ENCODE measurements at regions not wholly inside any gene's neighbourhood (a gene's known extent, or its start where the extent isn't known, plus 50 kb on each side); places are given as distances from the start of the nearest gene placed in this dataset.

DNA sequence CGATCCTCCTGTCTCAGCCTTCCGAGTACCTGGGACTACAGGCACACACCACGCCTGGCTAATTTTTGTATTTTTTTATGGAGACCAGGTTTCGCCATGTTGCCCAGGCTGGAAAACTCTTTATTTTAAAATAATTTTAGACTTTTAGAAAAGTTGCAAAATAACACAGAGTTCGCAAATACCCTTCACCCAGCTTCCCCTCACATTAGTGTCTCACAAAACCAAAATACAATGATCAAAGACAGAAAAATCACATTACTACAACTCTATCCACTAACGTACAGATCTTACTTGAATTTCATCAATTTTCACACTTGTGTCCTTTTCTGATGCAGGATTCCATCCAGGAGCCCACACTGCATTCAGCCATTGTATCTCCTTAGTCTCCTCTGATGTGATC is 58.8 kb upstream of the ERRFI1 start:
- no peak for TF ChIP-seq ESRRG (CRISPR knock-in tag; IDR thresholded peaks at IDR 0.05)
- no peak for TF ChIP-seq GLIS3 (CRISPR knock-in tag; IDR thresholded peaks at IDR 0.05)
- no peak for TF ChIP-seq ARNTL (CRISPR knock-in tag; IDR thresholded peaks at IDR 0.05; ENCODE audit: borderline replicate concordance, low read depth)
- TF ChIP-seq TOX (CRISPR knock-in tag; IDR thresholded peaks at IDR 0.05; ENCODE audit: borderline replicate concordance) = no peak
- no peak for TF ChIP-seq ZNF8 (CRISPR knock-in tag; IDR thresholded peaks at IDR 0.05)
- TF ChIP-seq CREB5 (CRISPR knock-in tag; IDR thresholded peaks at IDR 0.05; ENCODE audit: low read depth) = no peak
- TF ChIP-seq OSR1 (CRISPR knock-in tag; IDR thresholded peaks at IDR 0.05) = no peak
- TF ChIP-seq TCF4 (CRISPR knock-in tag; IDR thresholded peaks at IDR 0.05; ENCODE audit: borderline replicate concordance) = no peak
- no peak for TF ChIP-seq PATZ1 (CRISPR knock-in tag; IDR thresholded peaks at IDR 0.05; ENCODE audit: borderline replicate concordance)
- no peak for TF ChIP-seq RARB (CRISPR knock-in tag; IDR thresholded peaks at IDR 0.05)
- TF ChIP-seq ZFP3 (CRISPR knock-in tag; IDR thresholded peaks at IDR 0.05) = no peak
- no peak for TF ChIP-seq CSRNP3 (CRISPR knock-in tag; IDR thresholded peaks at IDR 0.05)
- TF ChIP-seq ZC3H10 (CRISPR knock-in tag; IDR thresholded peaks at IDR 0.05) = no peak
- ATAC-seq = no peak

- ATAC-seq = peak; percentile 41
- TF ChIP-seq ISL1 (CRISPR knock-in tag; IDR thresholded peaks at IDR 0.05) (no peak), OSR1 (CRISPR knock-in tag; IDR thresholded peaks at IDR 0.05) (no peak), CSDC2 (CRISPR knock-in tag; IDR thresholded peaks at IDR 0.05) (no peak), ZFP30 (CRISPR knock-in tag; IDR thresholded peaks at IDR 0.05) (no peak), TCF4 (CRISPR knock-in tag; IDR thresholded peaks at IDR 0.05; ENCODE audit: borderline replicate concordance) (no peak), ZNF70 (CRISPR knock-in tag; IDR thresholded peaks at IDR 0.05) (no peak), ZNF565 (CRISPR knock-in tag; conservative IDR thresholded peaks at IDR 0.05; ENCODE audit: low read depth) (no peak), POU6F1 (CRISPR knock-in tag; IDR thresholded peaks at IDR 0.05; ENCODE audit: borderline replicate concordance, low read depth) (no peak), TSHZ2 (CRISPR knock-in tag; IDR thresholded peaks at IDR 0.05) (no peak)
These were observed 57.8 kb upstream of the ERRFI1 start for GRCh38 chr1:8083739-8084484.

DNA sequence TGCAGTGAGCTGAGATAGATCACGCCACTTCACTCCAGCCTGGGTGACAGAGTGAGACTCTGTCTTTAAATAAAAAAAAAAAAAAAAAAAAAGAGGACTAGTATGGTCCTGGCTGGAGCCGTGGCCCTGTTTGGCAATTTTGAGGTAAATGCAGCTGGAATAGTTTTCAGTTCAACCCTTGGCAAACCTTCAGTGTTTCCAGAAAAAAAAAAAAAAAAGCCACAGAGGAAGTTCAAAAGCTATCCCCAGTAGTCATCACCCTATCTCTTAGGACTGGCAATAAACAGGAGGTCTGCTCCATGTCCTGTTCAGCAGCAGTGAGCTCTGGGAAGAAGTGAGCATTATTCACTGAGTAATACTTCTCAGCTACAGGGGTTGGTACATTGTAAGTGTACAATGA is 56.8 kb upstream of the ERRFI1 start:
- peak; percentile 58 for ATAC-seq
- no peak for TF ChIP-seq ZNF8 (CRISPR knock-in tag; IDR thresholded peaks at IDR 0.05)
- TF ChIP-seq ESRRG (CRISPR knock-in tag; IDR thresholded peaks at IDR 0.05) = no peak
- no peak for TF ChIP-seq ZFP30 (CRISPR knock-in tag; IDR thresholded peaks at IDR 0.05)
- TF ChIP-seq BACH2 (CRISPR knock-in tag; IDR thresholded peaks at IDR 0.05; ENCODE audit: borderline replicate concordance) = no peak
- TF ChIP-seq POU6F1 (CRISPR knock-in tag; IDR thresholded peaks at IDR 0.05; ENCODE audit: borderline replicate concordance, low read depth) = no peak
- TF ChIP-seq TCF4 (CRISPR knock-in tag; IDR thresholded peaks at IDR 0.05; ENCODE audit: borderline replicate concordance) = no peak
- TF ChIP-seq CSRNP3 (CRISPR knock-in tag; IDR thresholded peaks at IDR 0.05) = no peak
- no peak for TF ChIP-seq TSHZ2 (CRISPR knock-in tag; IDR thresholded peaks at IDR 0.05)
- no peak for TF ChIP-seq ARNTL (CRISPR knock-in tag; IDR thresholded peaks at IDR 0.05; ENCODE audit: borderline replicate concordance, low read depth)
- TF ChIP-seq ZNF565 (CRISPR knock-in tag; conservative IDR thresholded peaks at IDR 0.05; ENCODE audit: low read depth) = no peak
- no peak for TF ChIP-seq CSDC2 (CRISPR knock-in tag; IDR thresholded peaks at IDR 0.05)

Measured in SK-N-SH treated with all-trans-retinoic acid at 6 μM for 48 hours (cell line).